Neural progenitor cell (in vitro differentiated cells): ENCODE measurements at regions not wholly inside any gene's neighbourhood (a gene's known extent, or its start where the extent isn't known, plus 50 kb on each side); places are given as distances from the start of the nearest gene placed in this dataset.

Experiments used
- DNase-seq: peaks from one replicate; pipeline ENCODE4 v3.0.0-alpha.2; 2016; ENCODE audit warnings: low spot score
- H2AFZ ChIP-seq: fragments of 200-600 bp; sonication (generic); replicated peaks from 2 replicates; pipeline ENCODE4 v1.6.1; 2016; ENCODE audit warnings: antibody characterized with exemption
- H3F3A ChIP-seq: fragments of 200-600 bp; sonication (generic); 2 replicates; pipeline ENCODE4 v1.6.1; 2016; ENCODE audit warnings: antibody characterized with exemption, low read depth
- H3K27ac ChIP-seq: fragments of 200-600 bp; sonication (generic); 2 replicates; pipeline ENCODE4 v1.5.1; 2016; ENCODE audit warnings: mild to moderate bottlenecking
- H3K27me3 ChIP-seq: fragments of 200-600 bp; sonication (generic); 2 replicates; pipeline ENCODE4 v1.6.1; 2016; ENCODE audit warnings: mild to moderate bottlenecking, moderate library complexity
- H3K36me3 ChIP-seq: fragments of 200-600 bp; sonication (generic); 2 replicates; pipeline ENCODE4 v1.5.1; 2016
- H3K4me1 ChIP-seq: fragments of 200-600 bp; sonication (generic); 2 replicates; pipeline ENCODE4 v1.6.1; 2016; ENCODE audit warnings: mixed run types
- H3K4me2 ChIP-seq: fragments of 200-600 bp; sonication (generic); 2 replicates; pipeline ENCODE4 v1.6.1; 2016
- H3K4me3 ChIP-seq: fragments of 200-600 bp; sonication (generic); 2 replicates; pipeline ENCODE4 v1.5.1; 2016
- H3K79me2 ChIP-seq: fragments of 200-600 bp; sonication (generic); 2 replicates; pipeline ENCODE4 v1.6.1; 2016; ENCODE audit warnings: low read depth
- H3K9ac ChIP-seq: fragments of 200-600 bp; sonication (generic); 2 replicates; pipeline ENCODE4 v1.6.1; 2016
- H3K9me3 ChIP-seq: fragments of 200-600 bp; sonication (generic); 2 replicates; pipeline ENCODE4 v1.5.1; 2016; ENCODE audit warnings: low read depth
- H4K20me1 ChIP-seq: fragments of 200-600 bp; sonication (generic); 2 replicates; pipeline ENCODE4 v1.6.1; 2016; ENCODE audit warnings: low read depth
- H3K27ac Mint-ChIP-seq: 3 replicates; pipeline ENCODE4 v1.8.0; 2021; ENCODE audit warnings: mixed read lengths
- H3K27me3 Mint-ChIP-seq: 2 replicates; pipeline ENCODE4 v1.8.0; 2022; ENCODE audit warnings: low read depth, mild to moderate bottlenecking, inconsistent platforms, moderate library complexity, mixed read lengths; ENCODE audit not compliant: insufficient read depth
- H3K36me3 Mint-ChIP-seq: 3 replicates; pipeline ENCODE4 v1.8.0; 2021; ENCODE audit warnings: mixed read lengths
- H3K4me1 Mint-ChIP-seq: 3 replicates; pipeline ENCODE4 v1.8.0; 2021; ENCODE audit warnings: mixed read lengths
- H3K4me3 Mint-ChIP-seq: 3 replicates; pipeline ENCODE4 v1.8.0; 2021; ENCODE audit warnings: mild to moderate bottlenecking, moderate library complexity, mixed read lengths
- H3K9me3 Mint-ChIP-seq: 3 replicates; pipeline ENCODE4 v1.8.0; 2020; ENCODE audit warnings: mixed read lengths
- EZH2 ChIP-seq: fragments of 200-600 bp; sonication (generic); IDR thresholded peaks from 2 replicates; pipeline ENCODE4 v1.6.1; 2017; ENCODE audit warnings: antibody characterized with exemption, mild to moderate bottlenecking, moderate library complexity
- EZH2phosphoT487 ChIP-seq: fragments of 200-600 bp; sonication (generic); IDR thresholded peaks from 2 replicates; pipeline ENCODE4 v1.6.1; 2017; ENCODE audit warnings: antibody characterized with exemption
- TF ChIP-seq, protein P1 (sequence below): fragments of 200-600 bp; sonication (generic); IDR thresholded peaks from 2 replicates; pipeline ENCODE4 v1.5.1; 2017; ENCODE audit warnings: antibody characterized with exemption, mild to moderate bottlenecking

DNA sequence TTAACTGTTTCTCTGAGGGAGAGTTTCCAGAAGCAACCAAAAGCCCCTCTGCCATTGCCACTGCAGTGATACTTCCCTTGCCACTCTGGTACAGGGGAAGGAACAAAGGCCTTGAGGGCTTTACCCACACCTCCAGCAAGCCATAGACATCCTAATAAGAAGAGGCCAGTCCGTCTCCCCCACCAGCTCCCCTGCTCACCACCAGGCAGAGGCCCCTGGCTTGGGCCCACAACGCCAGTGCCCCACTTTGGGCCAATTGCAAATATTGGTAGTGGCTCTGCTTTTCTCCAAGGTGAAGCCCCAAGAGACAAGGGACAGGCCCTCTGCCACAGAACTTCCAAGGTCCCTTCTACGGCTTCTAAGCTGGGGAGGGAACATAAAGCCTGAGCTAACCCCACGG is 833.0 kb downstream of the DACH1 start:
- H3F3A ChIP-seq, result no peaks in the 10 kb centered on the region
- no peak overlapping the region for H3K4me3 ChIP-seq
- Mint-ChIP-seq H3K27me3 (no peaks in the 10 kb centered on the region), H3K4me3 (no peak overlapping the region), H3K4me1 (peaks cover 2% of the 10 kb centered on the region), H3K9me3 (peaks cover 8% of the 10 kb centered on the region), H3K36me3 (no peaks in the 10 kb centered on the region), H3K27ac (no peak overlapping the region)
- no peaks in the 10 kb centered on the region for H3K36me3 ChIP-seq
- no peaks in the 10 kb centered on the region for H3K27me3 ChIP-seq
- H3K4me2 ChIP-seq, result no peak overlapping the region
- peaks cover 8% of the 10 kb centered on the region for H3K9me3 ChIP-seq
- H3K79me2 ChIP-seq, result no peaks in the 10 kb centered on the region
- TF ChIP-seq, protein P1, sequence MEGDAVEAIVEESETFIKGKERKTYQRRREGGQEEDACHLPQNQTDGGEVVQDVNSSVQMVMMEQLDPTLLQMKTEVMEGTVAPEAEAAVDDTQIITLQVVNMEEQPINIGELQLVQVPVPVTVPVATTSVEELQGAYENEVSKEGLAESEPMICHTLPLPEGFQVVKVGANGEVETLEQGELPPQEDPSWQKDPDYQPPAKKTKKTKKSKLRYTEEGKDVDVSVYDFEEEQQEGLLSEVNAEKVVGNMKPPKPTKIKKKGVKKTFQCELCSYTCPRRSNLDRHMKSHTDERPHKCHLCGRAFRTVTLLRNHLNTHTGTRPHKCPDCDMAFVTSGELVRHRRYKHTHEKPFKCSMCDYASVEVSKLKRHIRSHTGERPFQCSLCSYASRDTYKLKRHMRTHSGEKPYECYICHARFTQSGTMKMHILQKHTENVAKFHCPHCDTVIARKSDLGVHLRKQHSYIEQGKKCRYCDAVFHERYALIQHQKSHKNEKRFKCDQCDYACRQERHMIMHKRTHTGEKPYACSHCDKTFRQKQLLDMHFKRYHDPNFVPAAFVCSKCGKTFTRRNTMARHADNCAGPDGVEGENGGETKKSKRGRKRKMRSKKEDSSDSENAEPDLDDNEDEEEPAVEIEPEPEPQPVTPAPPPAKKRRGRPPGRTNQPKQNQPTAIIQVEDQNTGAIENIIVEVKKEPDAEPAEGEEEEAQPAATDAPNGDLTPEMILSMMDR, result no peak
- TF ChIP-seq EZH2phosphoT487, result no peak
- no peak for TF ChIP-seq EZH2
- no peak overlapping the region for H3K9ac ChIP-seq
- H2AFZ ChIP-seq, result no peak overlapping the region
- H4K20me1 ChIP-seq, result no peaks in the 10 kb centered on the region
- no peak for DNase-seq
- no peaks in the 10 kb centered on the region for H3K4me1 ChIP-seq
- no peak overlapping the region for H3K27ac ChIP-seq

DNA sequence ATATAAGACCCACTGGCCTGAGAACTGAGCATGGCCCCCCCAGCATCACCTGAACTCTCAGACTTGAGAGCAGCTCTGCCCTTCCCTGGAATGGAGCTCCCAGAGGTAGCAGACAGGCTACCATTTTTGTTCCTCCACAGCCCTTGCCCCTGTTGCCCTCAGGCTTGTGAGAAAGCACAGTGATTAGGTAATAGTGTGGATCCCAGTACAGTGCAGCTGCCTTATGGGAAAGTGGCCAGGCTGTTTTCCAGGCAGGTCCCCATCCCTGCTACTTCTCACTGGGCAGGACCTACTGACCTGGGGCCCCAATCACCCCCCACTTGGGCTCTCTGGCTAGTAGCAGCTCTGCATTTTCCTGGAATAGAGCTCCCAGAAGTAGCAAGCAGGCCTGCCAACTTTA is 834.0 kb downstream of the DACH1 start:
- Histone ChIP-seq H2AFZ (no peak overlapping the region), H3K79me2 (no peaks in the 10 kb centered on the region), H3K36me3 (no peaks in the 10 kb centered on the region), H3F3A (no peaks in the 10 kb centered on the region), H3K4me1 (no peaks in the 10 kb centered on the region), H3K9ac (no peak overlapping the region), H3K27ac (no peak overlapping the region), H3K4me3 (no peak overlapping the region), H3K4me2 (no peak overlapping the region), H3K9me3 (peaks cover 9% of the 10 kb centered on the region), H3K27me3 (no peaks in the 10 kb centered on the region), H4K20me1 (no peaks in the 10 kb centered on the region)
- TF ChIP-seq EZH2 (no peak), EZH2phosphoT487 (no peak)
- TF ChIP-seq, protein P1, result no peak
- H3K27ac Mint-ChIP-seq, result no peak overlapping the region
- peaks cover 2% of the 10 kb centered on the region for H3K4me1 Mint-ChIP-seq
- H3K4me3 Mint-ChIP-seq, result no peak overlapping the region
- DNase-seq, result no peak
- no peaks in the 10 kb centered on the region for H3K27me3 Mint-ChIP-seq
- peaks cover 17% of the 10 kb centered on the region for H3K9me3 Mint-ChIP-seq
- H3K36me3 Mint-ChIP-seq, result no peaks in the 10 kb centered on the region

DNA sequence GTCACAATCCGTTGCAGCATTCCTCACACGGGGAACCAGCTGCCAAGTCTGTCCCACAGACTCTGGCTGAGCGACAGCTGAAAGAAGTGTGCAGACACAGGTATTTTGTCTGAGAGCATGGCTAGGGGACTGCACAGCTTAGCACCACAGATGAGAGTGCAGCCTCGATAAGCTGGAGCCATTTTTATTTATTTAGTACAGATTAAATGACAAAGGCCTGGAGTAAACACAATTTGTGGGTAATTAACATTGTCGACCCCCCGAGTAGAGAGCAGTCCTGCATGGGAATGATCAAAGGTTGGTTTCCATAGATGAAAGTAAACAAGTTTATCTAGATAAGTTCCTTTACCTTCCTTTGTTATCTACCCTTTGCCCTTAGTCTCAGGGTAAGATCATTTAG is 836.2 kb downstream of the DACH1 start:
- Histone ChIP-seq H4K20me1 (no peaks in the 10 kb centered on the region), H3F3A (no peaks in the 10 kb centered on the region), H3K27ac (no peak overlapping the region), H3K36me3 (no peaks in the 10 kb centered on the region), H3K4me3 (no peak overlapping the region), H2AFZ (no peak overlapping the region), H3K9me3 (peaks cover 9% of the 10 kb centered on the region), H3K79me2 (no peaks in the 10 kb centered on the region), H3K4me1 (no peaks in the 10 kb centered on the region), H3K27me3 (no peaks in the 10 kb centered on the region), H3K4me2 (no peak overlapping the region), H3K9ac (no peak overlapping the region)
- Mint-ChIP-seq H3K4me1 (peaks cover 2% of the 10 kb centered on the region), H3K27me3 (no peaks in the 10 kb centered on the region), H3K36me3 (no peaks in the 10 kb centered on the region), H3K9me3 (peaks cover 27% of the 10 kb centered on the region), H3K4me3 (no peak overlapping the region), H3K27ac (no peak overlapping the region)
- TF ChIP-seq EZH2 (no peak), EZH2phosphoT487 (no peak)
- TF ChIP-seq, protein P1, result no peak
- no peak for DNase-seq

DNA sequence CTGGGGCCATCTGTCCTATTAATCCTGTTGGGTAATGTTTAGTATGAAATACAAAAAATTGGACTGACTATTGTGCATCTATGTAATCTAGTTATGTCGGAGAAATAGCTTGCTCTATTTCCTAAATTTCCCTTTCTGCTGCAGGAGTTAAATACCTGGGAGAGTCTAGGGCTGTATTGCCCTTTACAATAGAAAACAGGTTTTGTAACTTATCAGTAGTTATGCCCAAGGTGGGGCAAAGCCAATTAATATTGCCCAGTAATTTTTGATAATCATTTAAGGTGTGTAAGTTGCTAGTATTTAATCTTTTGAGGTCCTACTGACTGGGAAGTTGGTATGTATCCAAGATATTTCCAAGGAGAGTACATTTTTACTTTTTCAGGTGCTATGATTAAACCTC is 838.1 kb downstream of the DACH1 start:
- Histone ChIP-seq H3K27me3 (no peaks in the 10 kb centered on the region), H3K79me2 (no peaks in the 10 kb centered on the region), H3K36me3 (no peaks in the 10 kb centered on the region), H3K4me2 (no peak overlapping the region), H3K4me3 (no peak overlapping the region), H3K9ac (no peak overlapping the region), H3K4me1 (no peaks in the 10 kb centered on the region), H3K27ac (no peak overlapping the region), H4K20me1 (no peaks in the 10 kb centered on the region), H2AFZ (no peak overlapping the region), H3K9me3 (peaks cover 9% of the 10 kb centered on the region), H3F3A (no peaks in the 10 kb centered on the region)
- Mint-ChIP-seq H3K27me3 (no peaks in the 10 kb centered on the region), H3K9me3 (peaks cover 27% of the 10 kb centered on the region), H3K27ac (no peak overlapping the region), H3K4me1 (peaks cover 2% of the 10 kb centered on the region), H3K36me3 (no peaks in the 10 kb centered on the region), H3K4me3 (no peak overlapping the region)
- no peak for DNase-seq
- TF ChIP-seq, protein P1, result no peak
- TF ChIP-seq EZH2, result no peak
- TF ChIP-seq EZH2phosphoT487, result no peak
